ENCODE measurements at regions not wholly inside any gene's neighbourhood (a gene's known extent, or its start where the extent isn't known, plus 50 kb on each side); places are given as distances from the start of the nearest gene placed in this dataset.
"Not testable (repeated sequence)": the region's sequence is repeated elsewhere in the genome, so short reads cannot be mapped to it uniquely, and the experiment has no call there.

DNA sequence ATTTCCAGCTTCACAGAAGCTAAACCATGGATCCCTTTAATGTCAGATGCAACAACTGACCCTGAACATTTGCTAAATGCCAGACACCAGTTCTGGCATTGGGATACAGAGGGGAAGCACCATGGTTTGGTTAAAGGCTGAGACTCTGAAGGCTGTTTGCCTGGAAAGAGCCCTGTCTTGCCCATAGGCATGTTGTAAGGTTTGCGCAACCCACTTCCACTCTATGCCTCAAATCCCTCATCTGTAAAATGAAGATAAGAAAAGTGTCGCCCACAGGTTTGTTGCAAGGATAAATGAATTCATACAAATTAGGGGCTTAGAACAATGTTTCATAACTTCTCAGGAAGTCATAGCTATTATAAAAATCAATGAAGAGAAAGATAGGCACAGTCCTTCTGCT lies 380.9 kb upstream of the GYPC start:
- Histone ChIP-seq H3K36me3 (ENCODE audit: control insufficient read depth, insufficient read depth, low read length, severe bottlenecking) (no peaks in the 10 kb centered on the region), H3K4me1 (ENCODE audit: control insufficient read depth, insufficient read depth, low read length) (no peaks in the 10 kb centered on the region), H3K27me3 (replicated peaks; ENCODE audit: control insufficient read depth, insufficient read depth, low read length) (no peaks in the 10 kb centered on the region), H3K4me3 (ENCODE audit: low read length) (no peak overlapping the region), H3K9ac (ENCODE audit: low read length) (no peak overlapping the region), H3K9me3 (ENCODE audit: control insufficient read depth, low read length) (peaks cover 3% of the 10 kb centered on the region)
- DNase-seq (ENCODE audit: low read depth), result no peak

DNA sequence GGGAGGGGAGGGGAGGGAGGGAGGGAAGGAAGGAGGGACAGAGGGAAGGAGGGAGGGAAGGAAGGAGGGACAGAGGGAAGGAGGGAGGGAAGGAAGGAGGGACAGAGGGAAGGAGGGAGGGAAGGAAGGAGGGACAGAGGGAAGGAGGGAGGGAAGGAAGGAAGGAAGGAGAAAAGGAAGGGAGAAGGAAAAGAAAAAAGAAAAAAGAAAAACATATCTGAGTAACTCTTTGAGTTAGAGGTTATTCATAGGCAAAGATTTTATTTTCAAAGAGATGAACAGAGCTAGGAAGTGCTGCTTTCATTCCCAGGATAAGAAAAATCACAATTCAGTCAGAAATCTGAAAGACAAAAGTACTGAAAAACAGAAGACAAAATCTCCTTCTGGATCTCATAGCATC lies 379.7 kb upstream of the GYPC start:
- H3K4me1 ChIP-seq (ENCODE audit: control insufficient read depth, insufficient read depth, low read length); H3K36me3 ChIP-seq (ENCODE audit: control insufficient read depth, insufficient read depth, low read length, severe bottlenecking); H3K9me3 ChIP-seq (ENCODE audit: control insufficient read depth, low read length); H3K4me3 ChIP-seq (ENCODE audit: low read length); H3K27me3 ChIP-seq (replicated peaks; ENCODE audit: control insufficient read depth, insufficient read depth, low read length); DNase-seq (ENCODE audit: low read depth); H3K9ac ChIP-seq (ENCODE audit: low read length): not testable (repeated sequence)

- Histone ChIP-seq H3K9ac (ENCODE audit: low read length) (no peak overlapping the region), H3K27me3 (replicated peaks; ENCODE audit: control insufficient read depth, insufficient read depth, low read length) (no peaks in the 10 kb centered on the region), H3K9me3 (ENCODE audit: control insufficient read depth, low read length) (no peaks in the 10 kb centered on the region), H3K4me1 (ENCODE audit: control insufficient read depth, insufficient read depth, low read length) (no peaks in the 10 kb centered on the region), H3K4me3 (ENCODE audit: low read length) (no peak overlapping the region), H3K36me3 (ENCODE audit: control insufficient read depth, insufficient read depth, low read length, severe bottlenecking) (no peaks in the 10 kb centered on the region)
- DNase-seq (ENCODE audit: low read depth), result no peak
Observed at GRCh38 chr2:126288362-126288761, 367.6 kb upstream of the GYPC start.

DNA sequence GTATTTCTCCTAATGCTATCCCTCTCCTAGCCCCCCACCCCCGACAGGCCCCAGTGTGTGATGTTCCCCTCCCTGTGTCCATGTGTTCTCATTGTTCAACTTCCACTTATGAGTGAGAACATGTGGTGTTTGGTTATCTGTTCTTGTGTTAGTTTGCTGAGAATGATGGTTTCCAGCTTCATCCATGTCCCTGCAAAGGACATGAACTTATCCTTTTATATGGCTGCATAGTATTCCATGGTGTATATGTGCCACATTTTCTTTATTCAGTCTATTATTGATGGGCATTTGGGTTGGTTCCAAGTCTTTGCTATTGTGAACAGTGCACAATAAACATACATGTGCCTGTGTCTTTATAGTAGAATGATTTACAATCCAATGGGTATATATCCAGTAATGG lies 362.0 kb upstream of the GYPC start:
- not testable (repeated sequence) for DNase-seq (ENCODE audit: low read depth); H3K9ac ChIP-seq (ENCODE audit: low read length); H3K9me3 ChIP-seq (ENCODE audit: control insufficient read depth, low read length); H3K36me3 ChIP-seq (ENCODE audit: control insufficient read depth, insufficient read depth, low read length, severe bottlenecking); H3K27me3 ChIP-seq (replicated peaks; ENCODE audit: control insufficient read depth, insufficient read depth, low read length); H3K4me3 ChIP-seq (ENCODE audit: low read length); H3K4me1 ChIP-seq (ENCODE audit: control insufficient read depth, insufficient read depth, low read length)

GRCh38 chr2:126299469-126299976 lies 356.4 kb upstream of the GYPC start:
- H3K4me3 ChIP-seq (ENCODE audit: low read length), result no peak overlapping the region

GRCh38 chr2:126300348-126300747 lies 355.6 kb upstream of the GYPC start:
- Histone ChIP-seq H3K4me1 (ENCODE audit: control insufficient read depth, insufficient read depth, low read length) (no peaks in the 10 kb centered on the region), H3K4me3 (ENCODE audit: low read length) (no peak overlapping the region), H3K9me3 (ENCODE audit: control insufficient read depth, low read length) (no peaks in the 10 kb centered on the region), H3K36me3 (ENCODE audit: control insufficient read depth, insufficient read depth, low read length, severe bottlenecking) (no peaks in the 10 kb centered on the region), H3K9ac (ENCODE audit: low read length) (no peak overlapping the region), H3K27me3 (replicated peaks; ENCODE audit: control insufficient read depth, insufficient read depth, low read length) (no peaks in the 10 kb centered on the region)
- no peak for DNase-seq (ENCODE audit: low read depth)

More at GRCh38 chr2:126299469-126299976, 356.4 kb upstream of the GYPC start:
- no peaks in the 10 kb centered on the region for H3K36me3 ChIP-seq (ENCODE audit: control insufficient read depth, insufficient read depth, low read length, severe bottlenecking)
- no peak overlapping the region for H3K9ac ChIP-seq (ENCODE audit: low read length)
- no peaks in the 10 kb centered on the region for H3K9me3 ChIP-seq (ENCODE audit: control insufficient read depth, low read length)
- DNase-seq (ENCODE audit: low read depth), result no peak
- no peaks in the 10 kb centered on the region for H3K27me3 ChIP-seq (replicated peaks; ENCODE audit: control insufficient read depth, insufficient read depth, low read length)
- H3K4me1 ChIP-seq (ENCODE audit: control insufficient read depth, insufficient read depth, low read length), result no peaks in the 10 kb centered on the region

DNA sequence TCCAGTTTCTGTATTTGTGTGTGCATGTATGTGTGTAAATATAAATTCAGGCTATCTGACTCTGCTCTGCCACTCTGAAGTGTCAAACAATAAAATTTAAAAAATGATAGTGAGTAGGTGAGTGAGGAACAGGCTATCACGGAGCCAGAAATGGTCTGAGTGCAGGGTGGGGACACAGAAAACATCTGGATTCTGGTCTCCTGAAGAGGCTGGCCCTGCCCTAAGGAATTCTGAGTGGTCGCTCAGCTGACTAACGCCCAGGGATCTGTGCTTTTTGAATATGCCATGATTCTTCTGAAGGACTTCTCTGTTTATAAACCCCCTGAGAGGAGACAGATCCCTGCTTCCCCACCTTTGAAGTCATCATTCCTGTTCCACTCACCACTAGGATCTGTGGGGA lies 353.9 kb upstream of the GYPC start:
- H3K9me3 ChIP-seq (ENCODE audit: control insufficient read depth, low read length), result no peaks in the 10 kb centered on the region
- H3K36me3 ChIP-seq (ENCODE audit: control insufficient read depth, insufficient read depth, low read length, severe bottlenecking), result no peaks in the 10 kb centered on the region
- no peak for DNase-seq (ENCODE audit: low read depth)
- no peaks in the 10 kb centered on the region for H3K27me3 ChIP-seq (replicated peaks; ENCODE audit: control insufficient read depth, insufficient read depth, low read length)
- no peaks in the 10 kb centered on the region for H3K4me1 ChIP-seq (ENCODE audit: control insufficient read depth, insufficient read depth, low read length)
- no peak overlapping the region for H3K9ac ChIP-seq (ENCODE audit: low read length)
- no peak overlapping the region for H3K4me3 ChIP-seq (ENCODE audit: low read length)

GRCh38 chr2:126303113-126303512 lies 352.8 kb upstream of the GYPC start:
- Histone ChIP-seq H3K27me3 (replicated peaks; ENCODE audit: control insufficient read depth, insufficient read depth, low read length) (no peaks in the 10 kb centered on the region), H3K9ac (ENCODE audit: low read length) (no peak overlapping the region), H3K9me3 (ENCODE audit: control insufficient read depth, low read length) (no peaks in the 10 kb centered on the region), H3K4me1 (ENCODE audit: control insufficient read depth, insufficient read depth, low read length) (no peaks in the 10 kb centered on the region), H3K36me3 (ENCODE audit: control insufficient read depth, insufficient read depth, low read length, severe bottlenecking) (no peaks in the 10 kb centered on the region), H3K4me3 (ENCODE audit: low read length) (no peak overlapping the region)
- DNase-seq (ENCODE audit: low read depth), result no peak

- Histone ChIP-seq H3K27me3 (replicated peaks; ENCODE audit: control insufficient read depth, insufficient read depth, low read length) (no peaks in the 10 kb centered on the region), H3K9me3 (ENCODE audit: control insufficient read depth, low read length) (no peaks in the 10 kb centered on the region), H3K36me3 (ENCODE audit: control insufficient read depth, insufficient read depth, low read length, severe bottlenecking) (no peaks in the 10 kb centered on the region), H3K4me1 (ENCODE audit: control insufficient read depth, insufficient read depth, low read length) (no peaks in the 10 kb centered on the region), H3K9ac (ENCODE audit: low read length) (no peak overlapping the region), H3K4me3 (ENCODE audit: low read length) (no peak overlapping the region)
- DNase-seq (ENCODE audit: low read depth), result no peak
Observed at GRCh38 chr2:126304154-126304553, 351.8 kb upstream of the GYPC start.

- no peaks in the 10 kb centered on the region for H3K27me3 ChIP-seq (replicated peaks; ENCODE audit: control insufficient read depth, insufficient read depth, low read length)
- no peak overlapping the region for H3K9ac ChIP-seq (ENCODE audit: low read length)
- no peak overlapping the region for H3K4me3 ChIP-seq (ENCODE audit: low read length)
- no peaks in the 10 kb centered on the region for H3K36me3 ChIP-seq (ENCODE audit: control insufficient read depth, insufficient read depth, low read length, severe bottlenecking)
- H3K9me3 ChIP-seq (ENCODE audit: control insufficient read depth, low read length), result no peaks in the 10 kb centered on the region
- DNase-seq (ENCODE audit: low read depth), result no peak
- H3K4me1 ChIP-seq (ENCODE audit: control insufficient read depth, insufficient read depth, low read length), result no peaks in the 10 kb centered on the region
Observed at GRCh38 chr2:126306539-126306938, 349.4 kb upstream of the GYPC start.

DNA sequence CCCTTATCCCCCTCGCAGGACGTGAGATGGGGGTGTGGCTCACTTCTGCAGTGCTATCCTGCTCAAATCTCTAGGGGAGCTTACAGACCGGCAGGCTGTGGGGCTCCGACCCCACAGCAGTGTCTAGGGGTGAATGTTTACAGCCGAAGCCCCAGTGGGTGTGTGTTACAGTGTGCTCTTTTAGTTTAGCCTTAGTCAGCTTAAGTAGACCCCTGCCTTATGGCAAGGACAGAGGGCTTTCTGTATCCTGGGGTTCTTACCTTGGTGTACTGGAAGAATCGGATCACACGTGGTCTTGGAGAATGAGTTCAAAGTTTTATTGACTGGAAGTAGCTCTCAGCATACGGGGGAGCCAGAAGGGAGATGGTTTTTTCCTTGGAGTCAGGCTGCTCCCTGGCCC lies 348.2 kb upstream of the GYPC start:
- no peaks in the 10 kb centered on the region for H3K27me3 ChIP-seq (replicated peaks; ENCODE audit: control insufficient read depth, insufficient read depth, low read length)
- no peaks in the 10 kb centered on the region for H3K36me3 ChIP-seq (ENCODE audit: control insufficient read depth, insufficient read depth, low read length, severe bottlenecking)
- H3K4me1 ChIP-seq (ENCODE audit: control insufficient read depth, insufficient read depth, low read length), result no peaks in the 10 kb centered on the region
- no peak for DNase-seq (ENCODE audit: low read depth)
- H3K4me3 ChIP-seq (ENCODE audit: low read length), result no peak overlapping the region
- H3K9ac ChIP-seq (ENCODE audit: low read length), result no peak overlapping the region
- no peaks in the 10 kb centered on the region for H3K9me3 ChIP-seq (ENCODE audit: control insufficient read depth, low read length)

- H3K27me3 ChIP-seq (replicated peaks; ENCODE audit: control insufficient read depth, insufficient read depth, low read length), result no peaks in the 10 kb centered on the region
- no peak overlapping the region for H3K4me3 ChIP-seq (ENCODE audit: low read length)
- H3K4me1 ChIP-seq (ENCODE audit: control insufficient read depth, insufficient read depth, low read length), result no peaks in the 10 kb centered on the region
- H3K9me3 ChIP-seq (ENCODE audit: control insufficient read depth, low read length), result no peaks in the 10 kb centered on the region
- H3K36me3 ChIP-seq (ENCODE audit: control insufficient read depth, insufficient read depth, low read length, severe bottlenecking), result no peaks in the 10 kb centered on the region
- H3K9ac ChIP-seq (ENCODE audit: low read length), result no peak overlapping the region
- no peak for DNase-seq (ENCODE audit: low read depth)
Observed at GRCh38 chr2:126309185-126309584, 346.8 kb upstream of the GYPC start.

All from adipocyte (in vitro differentiated cells).